BLaER1 (cell line): ENCODE measurements at regions not wholly inside any gene's neighbourhood (a gene's known extent, or its start where the extent isn't known, plus 50 kb on each side); places are given as distances from the start of the nearest gene placed in this dataset.

ENCODE experiments used
- H3K27ac ChIP-seq: shearing (Covaris generic); formaldehyde crosslinking; 2 replicates; pipeline ENCODE4 v1.8.1; 2022
- H3K27me3 ChIP-seq: shearing (Covaris generic); formaldehyde crosslinking; 2 replicates; pipeline ENCODE4 v1.8.1; 2022
- H3K36me3 ChIP-seq: shearing (Covaris generic); formaldehyde crosslinking; 2 replicates; pipeline ENCODE4 v1.8.1; 2022
- H3K4me1 ChIP-seq: shearing (Covaris generic); formaldehyde crosslinking; 2 replicates; pipeline ENCODE4 v1.8.1; 2022
- H3K4me2 ChIP-seq: shearing (Covaris generic); formaldehyde crosslinking; 2 replicates; pipeline ENCODE4 v1.8.1; 2022
- H3K4me3 ChIP-seq: shearing (Covaris generic); formaldehyde crosslinking; 2 replicates; pipeline ENCODE4 v1.8.1; 2022
- H3K9ac ChIP-seq: shearing (Covaris generic); formaldehyde crosslinking; 2 replicates; pipeline ENCODE4 v1.8.1; 2022
- H3K9me3 ChIP-seq: shearing (Covaris generic); formaldehyde crosslinking; 2 replicates; pipeline ENCODE4 v1.8.1; 2022
- H4K20me1 ChIP-seq: shearing (Covaris generic); formaldehyde crosslinking; 2 replicates; pipeline ENCODE4 v1.8.1; 2022
- Cebpa-rat ChIP-seq: shearing (Covaris generic); IDR thresholded peaks from 2 replicates; pipeline ENCODE4 v1.8.1; 2022

DNA sequence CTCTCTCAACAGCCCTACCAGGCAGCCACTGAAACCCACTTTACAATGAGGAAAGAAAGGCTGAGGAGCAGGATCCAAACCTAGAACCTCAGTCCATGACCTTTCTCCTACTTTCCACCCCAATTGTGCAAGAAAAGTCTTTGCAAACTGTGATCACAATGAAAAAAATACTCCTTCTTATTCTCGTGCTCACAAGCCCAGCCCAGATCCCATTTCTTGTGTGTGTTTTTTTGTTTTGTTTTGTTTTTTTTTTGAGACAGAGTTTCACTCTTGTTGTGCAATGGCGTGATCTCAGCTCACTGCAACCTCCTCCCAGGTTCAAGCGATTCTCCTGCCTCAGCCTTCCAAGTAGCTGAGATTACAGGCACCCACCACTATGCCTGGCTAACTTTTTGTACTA is 97.7 kb downstream of the CRYAA start:
- peaks cover 5% of the 10 kb centered on the region for H3K9me3 ChIP-seq
- H4K20me1 ChIP-seq = no peaks in the 10 kb centered on the region
- peak overlapping the region; percentile 84; the same call in 1 of the 2 replicates for H3K4me2 ChIP-seq
- H3K27me3 ChIP-seq = no peaks in the 10 kb centered on the region
- H3K36me3 ChIP-seq = no peaks in the 10 kb centered on the region
- no peak overlapping the region for H3K27ac ChIP-seq
- peaks cover 32% of the 10 kb centered on the region for H3K4me1 ChIP-seq
- TF ChIP-seq Cebpa-rat = no peak
- H3K4me3 ChIP-seq = no peak overlapping the region
- no peak overlapping the region for H3K9ac ChIP-seq

DNA sequence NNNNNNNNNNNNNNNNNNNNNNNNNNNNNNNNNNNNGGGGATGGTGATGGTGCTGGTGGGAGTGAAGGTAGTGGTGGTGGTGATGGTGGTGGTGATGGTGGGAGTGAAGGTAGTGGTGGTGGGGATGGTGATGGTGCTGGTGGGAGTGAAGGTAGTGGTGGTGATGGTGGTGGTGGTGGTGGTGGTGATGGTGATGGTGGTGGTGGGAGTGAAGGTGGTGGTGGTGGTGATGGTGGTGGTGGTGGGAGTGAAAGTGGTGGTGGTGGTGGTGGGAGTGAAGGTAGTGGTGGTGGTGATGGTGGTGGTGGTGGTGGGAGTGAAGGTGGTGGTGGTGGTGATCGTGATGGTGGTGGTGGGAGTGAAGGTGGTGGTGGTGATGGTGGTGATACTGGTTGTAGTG is 93.6 kb downstream of the CRYAA start:
- Histone ChIP-seq H3K36me3 (no peaks in the 10 kb centered on the region), H3K9ac (no peak overlapping the region), H3K27me3 (no peaks in the 10 kb centered on the region), H3K4me1 (peaks cover 8% of the 10 kb centered on the region), H3K9me3 (peaks cover 5% of the 10 kb centered on the region), H3K27ac (no peak overlapping the region), H3K4me3 (no peak overlapping the region), H4K20me1 (no peaks in the 10 kb centered on the region), H3K4me2 (no peak overlapping the region)
- TF ChIP-seq Cebpa-rat = no peak
